ENCODE measurements at regions not wholly inside any gene's neighbourhood (a gene's known extent, or its start where the extent isn't known, plus 50 kb on each side); places are given as distances from the start of the nearest gene placed in this dataset.

- Histone ChIP-seq H3K4me3 (ENCODE audit: low read depth, low read length) (no peak overlapping the region), H3K27ac (ENCODE audit: extremely low read depth, low read depth, low read length) (no peak overlapping the region), H3K4me1 (ENCODE audit: control insufficient read depth, insufficient read depth, low read length) (no peaks in the 10 kb centered on the region), H3K36me3 (ENCODE audit: control insufficient read depth in 2 of 2, insufficient read depth in 1 of 2, low read length in 2 of 2) (no peaks in the 10 kb centered on the region), H3K9me3 (ENCODE audit: control insufficient read depth, insufficient read depth, low read depth, low read length) (no peaks in the 10 kb centered on the region)
- ChIA-PET POLR2A (no interaction called here), CTCF (no interaction called here)
- no peak for TF ChIP-seq ZSCAN4 (tag by site-specific recombination; IDR thresholded peaks at IDR 0.05)
- no peak for TF ChIP-seq ZNF121 (tag by site-specific recombination; IDR thresholded peaks at IDR 0.05)
- TF ChIP-seq ZNF274 (IDR thresholded peaks at IDR 0.05; ENCODE audit: low read length) = no peak
- TF ChIP-seq ZNF274 (tag by site-specific recombination; IDR thresholded peaks at IDR 0.05; ENCODE audit: borderline replicate concordance) = no peak
- no peak for TF ChIP-seq ZNF23 (tag by site-specific recombination; IDR thresholded peaks at IDR 0.05; ENCODE audit: borderline replicate concordance)
These were observed 334.0 kb downstream of the SLITRK5 start for GRCh38 chr13:88005188-88005587.

GRCh38 chr13:88014527-88014926, 343.4 kb downstream of the SLITRK5 start:
- Histone ChIP-seq H3K9me3 (ENCODE audit: control insufficient read depth, insufficient read depth, low read depth, low read length) (no peaks in the 10 kb centered on the region), H3K4me3 (ENCODE audit: low read depth, low read length) (no peak overlapping the region), H3K4me1 (ENCODE audit: control insufficient read depth, insufficient read depth, low read length) (no peaks in the 10 kb centered on the region), H3K27ac (ENCODE audit: extremely low read depth, low read depth, low read length) (no peak overlapping the region), H3K36me3 (ENCODE audit: control insufficient read depth in 2 of 2, insufficient read depth in 1 of 2, low read length in 2 of 2) (no peaks in the 10 kb centered on the region)
- no peak for TF ChIP-seq ZNF335 (tag by site-specific recombination; conservative IDR thresholded peaks at IDR 0.05)
- no peak for TF ChIP-seq HOXA7 (CRISPR knock-in tag; IDR thresholded peaks at IDR 0.05; ENCODE audit: borderline replicate concordance)
- no peak for TF ChIP-seq ZNF596 (tag by site-specific recombination; IDR thresholded peaks at IDR 0.05)
- no peak for TF ChIP-seq ZNF18 (tag by site-specific recombination; IDR thresholded peaks at IDR 0.05)
- TF ChIP-seq REPIN1 (tag by site-specific recombination; IDR thresholded peaks at IDR 0.05; ENCODE audit: low read depth) = no peak
- TF ChIP-seq ZFP3 (tag by site-specific recombination; IDR thresholded peaks at IDR 0.05; ENCODE audit: low read depth) = no peak
- TF ChIP-seq SP7 (tag by site-specific recombination; IDR thresholded peaks at IDR 0.05) = no peak
- TF ChIP-seq ZNF169 (tag by site-specific recombination; IDR thresholded peaks at IDR 0.05) = no peak
- TF ChIP-seq ZNF112 (tag by site-specific recombination; IDR thresholded peaks at IDR 0.05) = no peak
- TF ChIP-seq ZNF391 (tag by site-specific recombination; IDR thresholded peaks at IDR 0.05; ENCODE audit: borderline replicate concordance, low read depth) = no peak
- no peak for TF ChIP-seq ZSCAN4 (tag by site-specific recombination; IDR thresholded peaks at IDR 0.05)
- no peak for TF ChIP-seq ZNF664 (tag by site-specific recombination; IDR thresholded peaks at IDR 0.05)
- TF ChIP-seq GLI2 (tag by site-specific recombination; IDR thresholded peaks at IDR 0.05; ENCODE audit: borderline replicate concordance, low read depth) = no peak
- no peak for TF ChIP-seq ZBTB48 (tag by site-specific recombination; IDR thresholded peaks at IDR 0.05)
- ChIA-PET CTCF (no interaction called here), POLR2A (no interaction called here)

GRCh38 chr13:88022431-88023208, 351.4 kb downstream of the SLITRK5 start:
- CTCF ChIA-PET = no interaction called here
- H3K4me1 ChIP-seq (ENCODE audit: control insufficient read depth, insufficient read depth, low read length) = no peaks in the 10 kb centered on the region
- no peaks in the 10 kb centered on the region for H3K36me3 ChIP-seq (ENCODE audit: control insufficient read depth in 2 of 2, insufficient read depth in 1 of 2, low read length in 2 of 2)
- no peak overlapping the region for H3K4me3 ChIP-seq (ENCODE audit: low read depth, low read length)
- H3K27ac ChIP-seq (ENCODE audit: extremely low read depth, low read depth, low read length) = no peak overlapping the region
- no peaks in the 10 kb centered on the region for H3K9me3 ChIP-seq (ENCODE audit: control insufficient read depth, insufficient read depth, low read depth, low read length)
- POLR2A ChIA-PET = no interaction called here
- TF ChIP-seq KLF16 (tag by site-specific recombination; IDR thresholded peaks at IDR 0.05) = no peak
- TF ChIP-seq ZNF26 (tag by site-specific recombination; IDR thresholded peaks at IDR 0.05) = no peak
- TF ChIP-seq ZNF239 (tag by site-specific recombination; IDR thresholded peaks at IDR 0.05) = no peak
- no peak for TF ChIP-seq ZNF664 (tag by site-specific recombination; IDR thresholded peaks at IDR 0.05)

Measured in HEK293 (cell line).